ENCODE measurements at regions not wholly inside any gene's neighbourhood (a gene's known extent, or its start where the extent isn't known, plus 50 kb on each side); places are given as distances from the start of the nearest gene placed in this dataset.

DNA sequence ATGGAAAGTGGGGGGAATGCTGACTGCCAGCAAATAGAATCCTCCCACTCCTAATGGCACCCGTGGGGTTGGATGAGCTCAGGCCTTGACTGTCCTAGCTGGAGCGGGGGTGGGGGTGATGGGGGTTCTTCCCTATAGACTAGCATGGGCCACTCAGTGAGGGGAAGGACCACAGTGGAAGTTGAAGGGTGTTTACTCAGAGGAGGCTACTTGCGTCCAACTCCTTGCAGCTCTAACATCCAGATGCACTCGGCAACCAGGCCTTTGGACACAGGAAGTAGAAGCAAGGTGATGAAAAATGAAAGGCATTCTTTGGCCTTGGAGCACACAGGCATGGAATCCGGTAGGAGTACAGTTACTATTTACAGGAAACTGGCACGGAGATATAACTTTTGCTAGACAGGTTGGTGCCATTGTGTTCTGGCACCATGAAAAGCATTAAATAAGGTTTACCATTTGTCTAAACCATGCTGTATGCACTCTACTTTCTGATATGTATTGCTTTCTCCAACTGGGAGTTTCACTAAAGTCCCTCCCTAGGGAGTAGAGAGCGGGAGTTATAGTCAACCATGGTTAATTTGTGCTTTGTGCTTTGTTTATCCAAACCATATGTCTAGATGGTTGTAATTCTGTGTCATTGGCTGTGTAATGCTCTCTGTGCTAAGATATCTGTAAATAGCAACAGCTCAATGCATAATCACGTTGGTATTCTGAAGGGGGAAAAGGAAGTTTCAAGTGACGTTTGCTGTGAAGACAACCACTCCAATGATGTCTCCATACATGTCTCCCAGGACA lies 125.3 kb downstream of the TSHZ3 start:
- no peak for DNase-seq (ENCODE audit: low read depth in 2 of 2)

DNA sequence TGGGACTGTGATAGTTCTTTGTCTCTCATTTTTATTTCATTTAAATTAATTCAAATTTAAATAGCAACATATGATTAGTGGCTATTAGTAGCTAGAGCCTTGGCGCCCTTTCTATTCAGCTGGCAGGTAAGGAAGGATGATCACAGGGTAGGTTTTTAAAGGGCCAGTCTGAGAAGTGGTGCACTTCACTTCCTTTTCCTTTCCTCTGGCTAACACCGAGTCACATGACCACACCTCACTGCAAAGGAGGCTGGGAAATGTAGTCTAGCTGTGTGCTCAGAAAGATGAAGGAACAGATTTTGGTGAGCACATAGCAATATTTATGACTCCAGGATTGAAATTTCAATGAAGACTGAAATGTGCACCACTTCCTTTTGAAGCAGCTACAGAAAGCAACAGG lies 128.7 kb downstream of the TSHZ3 start:
- DNase-seq (ENCODE audit: low read depth in 2 of 2), result no peak

DNA sequence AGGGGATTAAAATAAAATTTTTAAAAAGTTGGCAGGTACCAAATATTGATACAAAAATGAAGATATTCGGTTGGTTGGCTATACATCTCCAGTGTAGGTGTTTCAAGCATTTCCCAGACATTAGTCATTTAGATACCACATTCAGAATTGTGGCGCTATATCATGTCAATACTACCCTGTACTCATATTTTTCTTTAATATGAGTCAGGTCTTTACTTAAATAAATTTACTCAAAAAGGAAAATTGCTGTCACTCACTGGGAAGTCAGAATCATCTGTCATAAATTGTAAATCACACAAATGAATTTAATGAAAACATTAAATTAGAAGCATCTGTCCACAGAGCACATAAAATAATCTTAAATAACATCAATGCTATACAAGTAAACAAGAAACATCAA lies 134.2 kb downstream of the TSHZ3 start:
- DNase-seq (ENCODE audit: low read depth in 2 of 2), result no peak

DNA sequence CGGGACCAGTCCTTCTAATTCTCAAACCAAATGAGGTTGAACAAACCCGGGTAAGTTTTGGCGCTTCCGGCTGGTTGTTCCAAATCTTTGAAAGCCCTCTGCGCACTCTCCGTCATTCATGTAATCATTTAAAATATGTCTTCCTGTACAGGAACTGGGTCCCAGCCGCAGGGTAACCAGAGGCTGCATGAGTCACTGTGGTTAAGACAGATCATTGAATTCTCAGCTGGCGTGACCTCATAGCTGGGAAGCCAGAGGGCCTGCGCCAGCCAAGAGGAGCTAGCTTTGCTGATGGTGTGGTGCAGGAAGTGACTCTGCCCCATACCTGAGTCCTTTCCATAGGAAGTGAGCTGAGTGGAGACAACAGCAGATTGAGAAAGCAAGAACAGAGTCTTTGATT lies 135.2 kb downstream of the TSHZ3 start:
- peak; percentile 54 to 67 for DNase-seq (ENCODE audit: low read depth in 2 of 2)

DNA sequence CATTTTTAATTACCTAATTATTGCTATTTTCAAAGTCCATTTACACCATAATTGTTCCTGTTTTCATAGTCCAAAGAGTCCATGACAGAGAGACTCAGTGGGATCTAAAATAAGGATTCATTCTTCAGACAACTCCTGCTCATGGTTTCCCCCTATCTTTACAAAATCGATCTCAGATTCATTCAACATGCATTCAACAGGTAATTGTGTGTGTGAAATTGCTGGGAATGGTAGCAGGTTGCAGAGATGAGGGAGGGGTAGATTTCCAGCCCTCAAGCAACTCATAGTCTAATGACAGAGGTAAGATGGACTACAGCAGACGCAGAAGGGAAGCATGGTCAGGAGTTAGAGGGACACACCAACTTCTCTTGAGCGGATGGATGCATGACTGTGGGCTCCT lies 138.1 kb downstream of the TSHZ3 start:
- DNase-seq (ENCODE audit: low read depth in 2 of 2), result no peak

DNA sequence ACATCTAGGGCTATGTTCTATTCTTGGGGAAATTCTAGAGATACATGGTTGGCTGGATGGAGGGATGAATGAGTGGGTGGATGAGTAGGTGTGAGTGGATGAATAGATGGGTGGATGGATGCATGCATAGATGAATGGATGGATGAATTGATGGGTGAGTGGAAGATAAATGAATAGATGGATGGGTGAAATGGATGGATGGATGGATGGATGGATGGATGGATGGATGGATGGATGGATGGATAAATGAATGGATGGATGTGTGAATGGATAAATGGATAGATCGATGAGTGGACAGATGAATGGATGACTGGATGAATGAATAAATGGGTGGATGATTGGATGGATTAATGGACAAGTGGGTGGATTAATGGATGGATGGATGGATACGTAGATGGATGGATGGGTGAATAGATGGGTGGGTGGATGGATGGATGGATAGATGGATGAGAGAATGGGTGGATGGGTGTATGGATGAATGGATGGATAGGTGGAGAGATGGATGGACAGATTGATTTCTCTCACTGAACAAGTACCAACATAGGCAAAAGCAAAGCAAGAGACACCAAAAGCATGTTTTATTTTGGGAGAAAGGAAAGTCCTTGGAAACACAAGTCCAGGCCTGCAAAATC lies 143.2 kb downstream of the TSHZ3 start:
- DNase-seq (ENCODE audit: low read depth in 2 of 2), result no peak

DNA sequence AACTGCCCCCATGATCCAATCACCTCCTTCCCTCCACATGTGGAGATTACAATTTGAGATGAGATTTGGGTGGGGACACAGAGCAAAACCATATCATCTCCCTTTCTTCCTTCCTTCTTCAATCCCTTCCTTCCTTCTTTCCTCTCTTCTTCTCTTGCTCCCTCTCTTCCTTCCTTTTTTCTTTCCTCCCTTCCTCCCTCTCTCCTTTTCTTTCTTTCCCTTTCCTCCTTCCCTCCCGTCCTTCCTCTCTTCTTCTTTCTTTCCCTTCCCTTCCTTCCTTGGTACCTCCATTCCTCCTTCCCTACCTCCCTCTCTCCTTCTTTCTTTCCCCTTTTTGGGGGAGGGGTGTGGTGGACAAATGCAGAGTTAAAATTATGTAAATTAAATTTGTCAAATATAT lies 145.1 kb downstream of the TSHZ3 start:
- DNase-seq (ENCODE audit: low read depth in 2 of 2), result no peak

DNA sequence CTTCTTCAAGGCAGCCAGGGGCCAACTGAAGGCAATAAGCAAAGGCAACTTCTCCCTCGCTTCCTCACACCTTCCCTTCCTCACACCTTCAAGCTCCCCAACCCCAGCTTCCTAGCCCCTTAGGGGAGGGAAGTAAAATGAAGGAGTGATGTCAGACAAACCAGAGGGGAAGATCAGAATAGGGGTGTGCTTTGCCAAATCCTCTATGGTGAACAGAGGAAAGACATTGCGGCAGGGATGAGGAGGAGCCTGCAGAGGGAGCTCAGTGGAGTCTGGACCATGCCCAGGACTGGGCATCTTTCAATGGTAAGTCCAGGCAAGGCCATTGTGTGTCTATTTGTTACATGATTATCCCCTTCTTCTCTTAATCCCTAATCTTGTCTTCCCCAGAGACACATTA lies 164.0 kb downstream of the TSHZ3 start:
- no peak for DNase-seq (ENCODE audit: low read depth in 2 of 2)

DNA sequence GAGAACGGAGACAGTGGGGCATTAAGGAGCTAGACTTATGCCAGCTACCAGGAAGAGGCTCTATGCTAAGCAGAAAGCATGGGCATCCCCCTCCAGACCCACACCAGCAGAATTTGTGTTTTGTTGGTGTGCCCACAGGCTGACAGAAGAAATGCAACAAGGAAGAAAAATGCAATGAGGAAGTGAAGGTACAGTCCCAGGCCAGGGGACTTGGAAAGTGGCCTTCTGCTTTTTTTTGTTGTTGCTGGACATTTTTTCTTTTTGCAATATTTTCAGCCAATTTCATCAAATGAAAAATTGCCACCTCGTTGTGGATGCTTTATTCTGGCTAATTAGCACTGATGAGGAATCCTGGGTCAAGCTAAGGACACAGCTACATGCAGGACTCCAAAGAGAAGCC lies 167.7 kb downstream of the TSHZ3 start:
- DNase-seq (ENCODE audit: low read depth in 2 of 2), result no peak

DNA sequence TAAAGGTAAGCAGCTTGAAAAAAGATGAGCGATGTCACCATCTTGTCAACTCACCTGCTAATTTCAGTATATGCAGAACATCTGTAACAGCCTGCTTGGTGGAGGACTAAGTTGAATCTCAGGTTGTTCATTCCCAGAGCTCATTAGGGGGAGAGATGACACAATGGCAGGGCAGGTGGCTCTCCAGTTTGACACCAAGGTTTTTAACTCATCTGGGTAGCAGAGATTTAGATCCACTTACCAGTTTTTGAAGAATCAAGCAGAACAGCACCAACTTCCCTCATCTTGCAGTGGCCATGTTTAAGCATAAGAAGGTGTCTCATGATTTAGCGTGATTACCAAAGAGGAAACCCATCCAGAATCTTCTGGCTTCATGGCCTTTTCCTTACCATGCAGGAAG lies 168.3 kb downstream of the TSHZ3 start:
- DNase-seq (ENCODE audit: low read depth in 2 of 2), result no peak

DNA sequence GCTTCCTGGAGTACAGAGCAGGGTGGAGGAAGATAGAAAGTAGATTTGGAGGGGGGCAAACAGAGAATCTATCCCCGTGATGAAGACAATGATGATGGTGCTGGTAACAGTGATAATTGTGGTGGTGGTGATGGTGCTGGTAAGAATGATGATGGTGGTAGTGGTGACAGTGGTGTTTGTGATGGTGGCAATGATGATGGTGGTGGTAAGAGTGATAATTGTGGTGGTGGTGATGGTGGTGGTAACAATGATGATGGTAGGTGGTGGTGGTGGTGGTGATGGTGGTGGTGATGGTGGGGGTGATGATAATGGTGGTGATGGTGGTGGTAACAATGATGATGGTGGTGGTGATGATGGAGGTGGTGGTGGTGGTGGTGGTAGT lies 169.8 kb downstream of the TSHZ3 start:
- DNase-seq (ENCODE audit: low read depth in 2 of 2), result no peak

DNA sequence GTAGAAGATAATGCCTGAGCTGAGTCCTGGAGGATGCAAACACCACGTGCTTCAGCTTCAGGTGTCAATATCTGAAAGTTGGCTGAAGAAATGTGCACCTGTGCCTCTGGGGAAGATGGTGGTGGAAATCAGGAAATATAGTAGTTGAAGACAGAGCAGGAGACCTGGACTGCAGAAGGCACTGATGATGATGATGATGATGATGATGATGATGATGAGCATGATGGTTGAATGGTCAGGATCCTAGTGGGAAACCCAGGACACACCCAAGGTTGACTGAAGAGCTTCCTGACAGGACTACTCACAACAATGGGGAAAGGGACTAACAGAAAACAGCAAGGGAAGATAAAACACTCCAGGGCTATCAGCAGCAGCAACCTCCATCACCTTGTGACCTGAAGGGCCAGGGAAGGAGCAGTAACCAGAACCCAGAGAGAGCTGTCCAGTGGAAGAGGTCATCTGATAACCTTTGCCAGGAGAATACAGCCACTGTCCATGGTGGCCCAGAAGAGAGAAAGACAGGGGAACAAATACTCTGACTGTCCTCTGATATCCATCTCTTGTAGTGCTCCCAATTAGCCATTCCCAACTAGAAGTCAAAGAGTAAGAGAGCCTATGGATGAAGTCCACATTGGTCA lies 170.3 kb downstream of the TSHZ3 start:
- no peak for DNase-seq (ENCODE audit: low read depth in 2 of 2)

DNA sequence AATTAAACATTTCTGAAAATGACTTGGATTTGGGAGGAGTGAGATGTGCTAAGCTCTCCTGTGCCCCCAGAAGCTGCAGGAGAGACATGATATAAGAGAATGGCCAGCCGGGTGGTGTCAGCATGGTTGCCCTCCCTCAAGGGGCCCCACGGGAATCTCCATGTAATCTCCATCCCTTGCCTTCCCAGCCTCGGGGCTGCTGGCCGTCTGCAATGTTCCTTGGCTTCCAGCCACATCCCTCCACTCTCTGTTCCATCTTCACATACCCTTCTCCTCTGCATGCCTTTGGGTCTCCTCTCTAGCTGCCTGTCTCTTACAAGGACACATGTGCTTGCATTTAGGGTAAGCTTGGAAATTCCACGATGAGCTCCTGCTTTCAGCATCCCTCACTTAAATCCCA lies 172.0 kb downstream of the TSHZ3 start:
- DNase-seq (ENCODE audit: low read depth in 2 of 2), result no peak

DNA sequence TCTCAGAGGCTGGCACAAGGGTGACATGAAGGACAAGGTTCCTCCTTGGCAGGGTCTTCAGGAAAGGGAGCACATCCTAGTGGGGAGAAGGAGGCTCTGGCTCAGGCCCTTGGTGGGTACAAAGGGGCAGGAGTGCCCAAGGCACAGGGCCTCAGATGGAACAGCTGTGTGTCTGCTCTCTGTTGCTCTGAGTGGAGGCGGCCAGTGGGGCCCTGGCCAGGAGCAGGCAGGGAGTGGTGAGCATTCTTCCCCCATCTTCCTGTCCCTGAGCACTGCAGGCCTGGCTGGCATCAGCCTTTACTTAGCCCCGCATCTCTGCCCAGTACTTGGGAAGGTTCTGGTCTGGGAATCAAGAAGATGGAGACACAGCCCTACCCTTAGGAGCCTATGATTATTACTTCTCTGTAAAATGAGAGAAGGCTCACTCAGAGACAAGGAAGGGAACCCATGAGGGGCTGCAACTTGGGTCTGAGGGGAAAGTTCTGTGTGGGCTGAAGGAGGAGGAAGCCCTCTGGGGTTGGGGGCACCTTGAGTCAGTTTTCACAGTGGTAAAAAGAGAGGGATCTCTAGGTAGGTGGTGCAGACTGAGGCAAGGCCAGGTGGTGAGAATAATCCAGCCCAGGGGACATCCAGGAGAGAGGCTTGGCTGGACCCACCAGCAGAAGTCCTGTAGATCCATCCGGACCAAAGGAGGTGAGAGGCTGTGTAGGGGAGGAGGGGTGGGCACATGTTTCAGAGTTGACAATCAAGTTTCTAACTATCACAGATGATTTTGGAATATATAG lies 173.5 kb downstream of the TSHZ3 start:
- DNase-seq (ENCODE audit: low read depth in 2 of 2), result no peak

DNA sequence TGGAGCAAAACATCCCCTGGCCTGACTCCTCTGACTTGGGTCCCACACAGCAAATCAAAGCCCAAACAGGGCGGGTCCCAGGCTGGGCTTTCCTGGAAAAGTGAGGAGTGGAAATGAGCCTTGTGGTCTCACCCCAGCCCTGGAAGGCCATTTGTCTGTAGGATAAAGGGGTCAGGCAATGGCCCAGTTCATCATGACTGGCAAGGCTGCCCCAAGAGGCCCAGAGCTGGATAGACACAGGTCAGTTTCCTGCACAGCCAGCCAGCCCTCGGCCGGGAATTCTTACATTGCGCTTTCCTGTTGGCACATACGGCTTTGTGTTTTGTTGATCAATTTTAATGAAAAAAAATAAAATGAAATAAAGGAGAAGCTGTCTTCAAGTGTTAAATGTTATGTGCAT lies 174.3 kb downstream of the TSHZ3 start:
- DNase-seq (ENCODE audit: low read depth in 2 of 2), result no peak

DNA sequence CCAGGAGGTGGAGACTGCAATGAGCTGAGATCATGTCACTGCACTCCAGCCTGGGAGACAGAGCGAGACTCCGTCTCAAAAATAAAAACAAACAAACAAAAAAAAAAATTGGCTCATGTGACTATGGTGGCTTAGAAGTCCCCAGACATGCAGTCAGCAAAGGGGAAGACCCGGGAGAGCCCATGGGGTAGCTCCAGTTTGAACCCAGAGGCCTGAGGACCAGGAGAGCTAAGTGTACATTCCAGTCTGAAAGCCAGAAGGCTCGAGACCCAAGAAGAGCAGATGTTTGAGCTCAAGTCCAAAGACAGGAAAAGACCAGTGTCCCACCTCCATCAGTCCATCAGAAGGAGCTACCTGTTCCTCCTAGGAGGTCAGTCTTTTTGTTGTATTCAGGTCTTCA lies 175.2 kb downstream of the TSHZ3 start:
- DNase-seq (ENCODE audit: low read depth in 2 of 2), result no peak

DNA sequence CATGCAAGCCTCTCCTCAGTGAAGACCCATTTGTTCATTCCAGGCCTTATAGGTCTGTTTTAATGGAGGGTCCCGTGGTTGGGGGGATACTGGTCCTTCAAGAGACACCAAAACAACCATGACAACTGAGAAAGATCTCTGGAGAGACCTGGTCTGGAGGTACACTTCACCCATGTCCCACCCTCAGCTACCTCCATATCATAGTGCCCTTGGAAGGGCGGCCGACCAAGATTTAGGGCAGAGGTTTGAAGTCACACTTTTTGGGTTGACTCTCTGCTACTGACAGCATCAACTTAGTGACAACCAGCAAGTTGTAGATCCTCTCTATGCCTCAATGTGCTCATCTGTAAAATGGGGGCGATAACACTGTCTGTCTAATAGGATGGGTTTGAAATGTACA lies 177.3 kb downstream of the TSHZ3 start:
- no peak for DNase-seq (ENCODE audit: low read depth in 2 of 2)

DNA sequence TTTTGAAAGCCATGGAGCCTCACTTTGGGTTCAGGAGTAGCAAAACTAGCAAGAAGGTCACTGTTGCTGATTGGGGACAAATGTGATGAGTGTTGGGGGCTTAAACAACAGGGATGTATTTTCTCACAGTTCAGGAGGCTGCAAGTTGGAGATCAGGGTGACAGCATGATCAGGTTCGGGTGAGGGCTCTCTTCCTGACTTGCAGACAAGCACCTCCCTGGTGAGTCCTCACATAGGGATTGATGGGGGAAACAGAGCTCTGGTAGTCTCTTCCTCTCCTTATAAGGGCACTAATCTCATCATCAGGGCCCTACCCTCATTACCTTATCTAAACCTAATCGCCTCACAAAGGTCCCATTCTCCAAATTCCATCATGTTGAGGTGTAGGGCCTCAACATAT lies 179.2 kb downstream of the TSHZ3 start:
- no peak for DNase-seq (ENCODE audit: low read depth in 2 of 2)

DNA sequence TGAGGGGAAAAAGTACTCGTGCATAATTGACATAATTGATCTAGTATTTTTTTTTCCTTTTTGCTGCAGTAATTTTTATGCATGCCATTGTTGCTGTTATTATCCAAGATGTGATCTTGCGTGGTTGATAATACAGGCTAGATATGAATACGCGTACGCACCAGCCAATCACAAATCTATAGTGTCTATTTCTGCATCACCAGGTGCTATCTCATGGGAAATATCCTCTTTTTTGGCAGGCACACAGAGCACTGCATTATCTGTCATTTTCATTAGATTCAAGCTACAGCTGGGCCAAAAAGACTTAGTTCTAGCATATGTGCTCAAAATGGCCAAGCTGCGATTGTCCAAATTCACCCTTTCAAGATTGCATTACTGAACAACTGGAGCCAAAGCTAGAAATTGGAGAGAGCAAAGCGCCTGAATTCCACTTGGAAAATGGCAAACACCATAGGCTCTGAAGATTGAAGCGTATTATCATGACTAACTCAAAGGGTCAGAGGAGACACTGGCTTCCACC lies 181.1 kb downstream of the TSHZ3 start:
- no peak for DNase-seq (ENCODE audit: low read depth in 2 of 2)

DNA sequence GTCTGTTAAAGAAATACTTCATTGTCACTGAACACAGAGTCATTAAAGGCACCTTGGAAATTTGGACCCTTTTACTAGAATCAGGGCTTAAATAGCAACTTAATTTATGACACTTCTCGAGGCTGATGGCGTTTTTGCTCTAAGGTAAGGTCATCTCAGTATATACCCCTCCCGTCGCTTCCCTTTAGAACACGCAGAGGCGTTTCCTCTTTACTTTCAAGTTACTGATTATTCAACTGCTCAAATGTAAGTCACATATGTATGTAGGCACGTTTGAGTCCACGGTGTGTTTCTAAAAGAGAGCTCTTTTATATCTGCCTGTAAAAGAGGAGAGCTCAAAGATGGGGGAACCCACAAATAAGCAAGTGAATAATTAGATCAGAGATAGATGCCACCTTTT lies 181.5 kb downstream of the TSHZ3 start:
- no peak for DNase-seq (ENCODE audit: low read depth in 2 of 2)

DNA sequence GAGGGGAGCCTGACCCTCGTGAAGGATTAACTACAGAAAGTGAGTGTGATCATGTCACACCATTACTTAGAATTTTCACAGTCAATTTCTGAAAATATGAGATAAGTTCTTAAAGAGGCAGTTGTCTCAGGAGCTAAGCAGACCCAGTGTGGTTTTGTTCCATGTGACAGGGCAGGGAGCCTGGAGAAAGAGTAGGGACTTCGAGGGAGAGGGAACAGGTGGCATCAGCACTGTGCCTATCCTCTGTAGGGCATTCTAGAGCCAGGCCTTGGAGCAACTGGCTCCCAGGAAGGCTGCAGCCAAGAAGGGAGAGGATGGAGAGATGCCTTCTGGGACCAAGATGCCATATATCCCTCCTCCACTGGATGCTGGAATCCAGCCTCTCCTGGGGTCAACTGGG lies 183.0 kb downstream of the TSHZ3 start:
- DNase-seq (ENCODE audit: low read depth in 2 of 2), result no peak

DNA sequence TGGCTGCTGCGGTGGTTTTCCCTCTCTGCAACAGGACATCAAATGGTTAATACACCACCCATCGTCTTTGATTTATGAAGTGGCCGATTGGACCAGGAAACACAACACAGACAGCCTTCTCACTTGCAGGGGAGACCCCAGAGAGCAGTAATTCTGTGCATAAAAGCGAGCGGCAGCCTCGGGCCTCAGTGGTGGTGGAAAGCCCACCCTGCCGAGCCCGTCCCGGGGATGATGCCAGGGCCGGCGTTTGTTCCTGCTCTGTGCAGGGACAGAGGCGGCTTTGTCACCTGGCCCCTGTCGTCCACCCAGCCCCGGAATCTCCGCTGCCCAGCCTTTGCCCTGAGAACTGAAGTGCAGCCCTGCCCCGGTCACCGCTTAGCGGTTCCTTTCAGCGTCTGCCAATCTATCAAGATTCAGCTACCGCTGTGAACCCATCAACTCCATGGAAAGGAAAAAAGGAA lies 184.4 kb downstream of the TSHZ3 start:
- DNase-seq (ENCODE audit: low read depth in 2 of 2), result no peak
